Naive B cell (primary cell): ENCODE measurements at regions not wholly inside any gene's neighbourhood (a gene's known extent, or its start where the extent isn't known, plus 50 kb on each side); places are given as distances from the start of the nearest gene placed in this dataset.
"Not testable (repeated sequence)": the region's sequence is repeated elsewhere in the genome, so short reads cannot be mapped to it uniquely, and the experiment has no call there.

ENCODE experiments used
- ATAC-seq, 2 donors: fragments of 150-1000 bp; cut with Tn5 transposase; 2 replicates each; pipeline ENCODE4 v1.10.0; 2021; ENCODE audit warnings: low read depth in 2 of 2, mild to moderate bottlenecking in 2 of 2, moderate library complexity in 2 of 2
- DNase-seq: peaks from one replicate; pipeline ENCODE4 v3.0.0; 2022
- H3K27ac Mint-ChIP-seq, 6 donors: one replicate each; pipeline ENCODE4 v1.8.0; 2020 to 2022; ENCODE audit warnings: mild to moderate bottlenecking in 6 of 6, mixed read lengths in 6 of 6, moderate library complexity in 5 of 6, inconsistent platforms in 2 of 6
- H3K27me3 Mint-ChIP-seq, 3 donors: one replicate each; pipeline ENCODE4 v1.8.0; 2021 to 2022; ENCODE audit warnings: mixed read lengths in 3 of 3, mild to moderate bottlenecking in 1 of 3
- H3K36me3 Mint-ChIP-seq, 2 donors: one replicate each; pipeline ENCODE4 v1.8.0; 2020 to 2022; ENCODE audit warnings: mixed read lengths in 2 of 2, inconsistent platforms in 1 of 2, mild to moderate bottlenecking in 1 of 2
- H3K4me1 Mint-ChIP-seq, 3 donors: one replicate each; pipeline ENCODE4 v1.8.0; 2020 to 2022; ENCODE audit warnings: mixed read lengths in 3 of 3, inconsistent platforms in 1 of 3, mild to moderate bottlenecking in 1 of 3, moderate library complexity in 1 of 3
- H3K4me3 Mint-ChIP-seq, 8 donors: one replicate each; pipeline ENCODE4 v1.8.0; 2020 to 2022; ENCODE audit warnings: mild to moderate bottlenecking in 8 of 8, mixed read lengths in 8 of 8, moderate library complexity in 8 of 8, inconsistent platforms in 2 of 8
- H3K9me3 Mint-ChIP-seq, 7 donors: one replicate each; pipeline ENCODE4 v1.8.0; 2020 to 2022; ENCODE audit warnings: mixed read lengths in 7 of 7, mild to moderate bottlenecking in 5 of 7, inconsistent platforms in 2 of 7, moderate library complexity in 1 of 7

DNA sequence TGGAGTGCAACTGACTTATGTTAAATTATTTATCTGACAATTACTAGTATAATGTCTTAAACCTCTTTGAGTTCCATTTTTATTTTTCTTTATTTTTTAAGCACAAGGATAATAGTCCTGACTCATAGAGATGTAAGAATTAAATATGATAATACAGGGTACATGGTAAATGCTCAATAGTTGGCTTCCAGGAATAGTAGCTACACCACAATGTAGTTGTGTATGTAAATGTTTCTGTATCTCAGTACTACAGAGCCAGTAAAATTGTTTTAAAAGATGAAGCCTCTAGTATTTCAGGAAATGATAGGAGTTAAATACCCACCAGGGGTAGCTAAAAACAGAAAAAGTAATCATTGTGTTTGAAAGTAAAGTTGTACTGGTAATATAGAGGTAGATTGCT, 487.4 kb upstream of the IRAK1BP1 start:
- Mint-ChIP-seq H3K4me3 (no peak overlapping the region), H3K36me3 (no peaks in the 10 kb centered on the region), H3K27me3 (no peaks in the 10 kb centered on the region), H3K9me3 (peaks cover 4 to 25% (median 9%) of the 10 kb centered on the region in 7 donors), H3K4me1 (no peaks in the 10 kb centered on the region), H3K27ac (no peak overlapping the region)
- ATAC-seq (no peak), DNase-seq (no peak)

DNA sequence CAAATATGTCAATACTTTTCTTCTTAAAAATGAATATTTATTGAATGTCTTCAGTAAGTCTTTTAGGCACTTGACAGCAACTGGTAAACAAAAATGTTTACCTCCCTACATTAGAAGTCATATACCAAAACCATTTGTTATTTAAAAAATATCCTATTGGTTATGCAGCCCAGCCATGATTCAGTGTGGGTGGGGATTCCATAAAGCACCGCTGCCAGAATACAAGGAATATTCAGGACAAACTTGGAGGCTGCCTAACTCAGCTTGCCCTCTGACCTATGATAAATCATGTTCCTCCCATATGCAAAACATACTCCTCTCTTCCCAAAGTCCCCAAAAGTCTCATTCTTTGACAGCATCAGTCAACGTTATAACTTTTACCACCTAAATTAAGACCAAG, 486.8 kb upstream of the IRAK1BP1 start:
- no peak for DNase-seq
- ATAC-seq = no peak
- H3K4me1 Mint-ChIP-seq = no peaks in the 10 kb centered on the region
- H3K27ac Mint-ChIP-seq = no peak overlapping the region
- H3K9me3 Mint-ChIP-seq = peaks cover 4 to 30% (median 8%) of the 10 kb centered on the region in 7 donors
- no peaks in the 10 kb centered on the region for H3K27me3 Mint-ChIP-seq
- no peak overlapping the region for H3K4me3 Mint-ChIP-seq
- no peaks in the 10 kb centered on the region for H3K36me3 Mint-ChIP-seq

DNA sequence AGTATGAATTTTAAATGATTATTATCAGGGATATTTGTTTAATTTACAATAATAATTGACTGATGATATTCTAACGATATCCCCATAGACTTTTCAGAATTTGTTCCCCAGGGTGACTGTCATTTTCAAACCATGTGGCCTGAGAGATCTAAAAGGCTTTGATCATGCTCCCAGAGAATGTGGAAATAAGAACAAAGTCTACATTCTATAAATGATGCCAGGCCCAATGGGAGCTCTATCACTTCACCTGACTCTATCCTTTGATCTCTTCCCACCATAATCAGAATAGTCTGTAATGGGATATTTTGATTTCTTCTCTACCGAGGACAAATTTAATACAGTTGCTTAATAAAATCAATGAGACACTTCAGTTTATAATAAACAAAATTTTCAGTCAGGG, 483.4 kb upstream of the IRAK1BP1 start:
- Mint-ChIP-seq H3K4me1 (no peaks in the 10 kb centered on the region), H3K27me3 (no peaks in the 10 kb centered on the region), H3K36me3 (no peaks in the 10 kb centered on the region), H3K9me3 (peaks cover 9 to 25% (median 12%) of the 10 kb centered on the region in 7 donors), H3K27ac (no peak overlapping the region), H3K4me3 (no peak overlapping the region)
- ATAC-seq (no peak), DNase-seq (no peak)

GRCh38 chr6:78386854-78387253, 480.5 kb upstream of the IRAK1BP1 start:
- H3K9me3 Mint-ChIP-seq = peaks cover 12 to 41% (median 15%) of the 10 kb centered on the region in 7 donors

GRCh38 chr6:78390066-78390465, 477.3 kb upstream of the IRAK1BP1 start:
- H3K9me3 Mint-ChIP-seq = peaks cover 8 to 38% (median 15%) of the 10 kb centered on the region in 7 donors

More at GRCh38 chr6:78386854-78387253, 480.5 kb upstream of the IRAK1BP1 start:
- H3K4me1 Mint-ChIP-seq, H3K27ac Mint-ChIP-seq, H3K36me3 Mint-ChIP-seq, H3K4me3 Mint-ChIP-seq, DNase-seq, H3K27me3 Mint-ChIP-seq, ATAC-seq: not testable (repeated sequence)

GRCh38 chr6:78397499-78397898, 469.9 kb upstream of the IRAK1BP1 start:
- Mint-ChIP-seq H3K27me3 (no peaks in the 10 kb centered on the region), H3K9me3 (peaks cover 2 to 8% (median 6%) of the 10 kb centered on the region in 7 donors), H3K4me1 (no peaks in the 10 kb centered on the region), H3K4me3 (no peak overlapping the region), H3K36me3 (no peaks in the 10 kb centered on the region), H3K27ac (no peak overlapping the region)
- ATAC-seq = no peak
- DNase-seq = no peak

More at GRCh38 chr6:78390066-78390465, 477.3 kb upstream of the IRAK1BP1 start:
- Mint-ChIP-seq H3K36me3 (no peaks in the 10 kb centered on the region), H3K27ac (no peak overlapping the region), H3K4me3 (no peak overlapping the region), H3K27me3 (no peaks in the 10 kb centered on the region), H3K4me1 (no peaks in the 10 kb centered on the region)
- DNase-seq = no peak
- ATAC-seq = no peak

DNA sequence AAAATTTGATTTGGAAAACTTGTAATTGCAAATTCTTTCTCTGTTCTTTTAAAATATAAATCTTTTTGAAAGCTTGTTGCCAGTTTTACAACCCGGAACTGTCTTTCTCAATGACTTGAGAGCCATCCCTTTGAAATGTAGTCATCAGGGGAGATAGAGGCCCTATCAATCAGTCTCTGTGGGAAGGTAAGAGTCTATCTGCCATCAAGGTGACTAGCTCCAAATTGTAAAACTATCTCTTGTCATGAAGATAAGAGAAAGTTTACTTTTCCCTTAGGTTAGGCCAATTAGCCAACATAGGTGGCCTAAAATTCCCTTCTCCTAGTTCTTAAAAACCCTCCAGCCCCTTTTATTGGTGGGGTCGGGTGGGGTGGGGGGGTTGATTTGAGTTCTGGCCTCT, 469.1 kb upstream of the IRAK1BP1 start:
- Mint-ChIP-seq H3K9me3 (peaks cover 2 to 9% (median 6%) of the 10 kb centered on the region in 7 donors), H3K4me3 (no peak overlapping the region), H3K27me3 (no peaks in the 10 kb centered on the region), H3K4me1 (no peaks in the 10 kb centered on the region), H3K27ac (no peak overlapping the region), H3K36me3 (no peaks in the 10 kb centered on the region)
- DNase-seq (no peak), ATAC-seq (no peak)

GRCh38 chr6:78400076-78400475, 467.3 kb upstream of the IRAK1BP1 start:
- Mint-ChIP-seq H3K36me3 (no peaks in the 10 kb centered on the region), H3K9me3 (peaks cover 3 to 10% (median 8%) of the 10 kb centered on the region in 7 donors), H3K4me1 (no peaks in the 10 kb centered on the region), H3K4me3 (no peak overlapping the region), H3K27ac (no peak overlapping the region), H3K27me3 (no peaks in the 10 kb centered on the region)
- no peak for DNase-seq
- no peak for ATAC-seq

DNA sequence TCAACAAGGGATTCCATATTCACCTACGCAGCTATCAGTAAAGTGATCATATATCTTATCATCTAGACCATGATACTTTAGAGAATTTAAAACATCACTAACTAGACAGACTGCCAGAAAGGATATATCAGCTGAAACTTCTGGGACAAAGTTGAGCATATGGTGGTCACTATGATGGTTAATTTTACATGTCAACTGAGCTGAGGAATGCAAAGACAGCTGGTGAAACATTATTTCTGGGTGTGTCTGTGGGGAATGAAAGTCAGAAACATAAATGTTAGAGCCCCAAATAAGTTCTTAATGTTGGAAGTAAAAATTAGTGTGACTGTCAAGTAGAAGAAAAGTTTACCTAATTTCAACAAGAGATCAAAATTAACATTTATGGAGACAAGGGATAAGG, 440.0 kb upstream of the IRAK1BP1 start:
- H3K27ac Mint-ChIP-seq = no peak overlapping the region

DNA sequence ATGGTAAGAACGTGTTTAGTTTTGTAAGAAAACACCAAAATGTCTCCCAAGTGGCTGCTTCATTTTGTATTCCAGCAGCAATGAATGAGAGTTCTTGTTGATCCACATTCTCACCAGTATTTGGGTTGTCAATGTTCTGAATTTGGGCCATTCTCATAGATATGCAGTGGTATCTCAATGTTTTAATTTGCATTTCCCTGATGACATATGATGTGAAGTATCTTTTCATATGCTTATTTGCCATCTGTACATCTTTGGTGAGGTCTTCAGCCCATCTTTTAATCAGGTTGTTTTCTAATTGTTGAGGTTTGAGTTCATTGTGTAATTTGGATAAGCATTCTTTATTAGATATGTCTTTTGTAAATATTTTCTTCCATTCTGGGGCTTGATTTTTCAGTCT, 436.8 kb upstream of the IRAK1BP1 start:
- no peak for ATAC-seq
- Mint-ChIP-seq H3K4me3 (no peak overlapping the region), H3K27ac (no peak overlapping the region), H3K4me1 (no peaks in the 10 kb centered on the region), H3K27me3 (no peaks in the 10 kb centered on the region), H3K9me3 (peaks cover 2 to 10% (median 5%) of the 10 kb centered on the region in 7 donors), H3K36me3 (no peaks in the 10 kb centered on the region)
- no peak for DNase-seq

More for the DNA sequence above, 440.0 kb upstream of the IRAK1BP1 start:
- no peak overlapping the region for H3K4me3 Mint-ChIP-seq
- H3K27me3 Mint-ChIP-seq = no peaks in the 10 kb centered on the region
- peaks cover 6 to 15% (median 11%) of the 10 kb centered on the region in 7 donors for H3K9me3 Mint-ChIP-seq
- H3K36me3 Mint-ChIP-seq = no peaks in the 10 kb centered on the region
- ATAC-seq (no peak), DNase-seq (no peak)
- H3K4me1 Mint-ChIP-seq = no peaks in the 10 kb centered on the region

DNA sequence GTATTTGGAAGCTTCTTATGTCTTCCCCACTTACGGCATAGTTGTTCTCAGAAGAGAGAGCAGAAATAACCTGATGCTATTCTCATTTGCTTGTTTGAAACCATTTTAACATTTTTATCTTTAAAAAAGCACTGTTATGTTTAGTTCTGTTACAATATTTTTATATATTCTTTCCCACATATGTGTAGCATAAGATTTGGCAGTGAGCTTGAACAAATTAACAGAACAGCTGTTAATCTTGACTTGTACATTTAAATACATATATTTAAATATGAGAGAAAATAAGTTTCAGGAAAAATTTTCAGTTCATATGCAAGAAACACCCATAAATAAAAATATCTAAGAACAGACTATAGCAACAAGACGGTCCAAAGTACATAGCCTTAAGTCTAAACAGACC, 431.7 kb upstream of the IRAK1BP1 start:
- no peak for DNase-seq
- H3K4me3 Mint-ChIP-seq = no peak overlapping the region
- H3K36me3 Mint-ChIP-seq = no peaks in the 10 kb centered on the region
- peaks cover 0 to 5% (median 4%) of the 10 kb centered on the region in 7 donors for H3K9me3 Mint-ChIP-seq
- H3K27ac Mint-ChIP-seq = no peak overlapping the region
- ATAC-seq = no peak
- H3K27me3 Mint-ChIP-seq = no peaks in the 10 kb centered on the region
- H3K4me1 Mint-ChIP-seq = no peaks in the 10 kb centered on the region

- DNase-seq = no peak
- no peak for ATAC-seq
- no peak overlapping the region for H3K4me3 Mint-ChIP-seq
- H3K4me1 Mint-ChIP-seq = no peaks in the 10 kb centered on the region
- no peak overlapping the region for H3K27ac Mint-ChIP-seq
- H3K36me3 Mint-ChIP-seq = no peaks in the 10 kb centered on the region
- peaks cover 0 to 5% (median 2%) of the 10 kb centered on the region in 7 donors for H3K9me3 Mint-ChIP-seq
- H3K27me3 Mint-ChIP-seq = no peaks in the 10 kb centered on the region
Measured at GRCh38 chr6:78436335-78436734, 431.0 kb upstream of the IRAK1BP1 start.

DNA sequence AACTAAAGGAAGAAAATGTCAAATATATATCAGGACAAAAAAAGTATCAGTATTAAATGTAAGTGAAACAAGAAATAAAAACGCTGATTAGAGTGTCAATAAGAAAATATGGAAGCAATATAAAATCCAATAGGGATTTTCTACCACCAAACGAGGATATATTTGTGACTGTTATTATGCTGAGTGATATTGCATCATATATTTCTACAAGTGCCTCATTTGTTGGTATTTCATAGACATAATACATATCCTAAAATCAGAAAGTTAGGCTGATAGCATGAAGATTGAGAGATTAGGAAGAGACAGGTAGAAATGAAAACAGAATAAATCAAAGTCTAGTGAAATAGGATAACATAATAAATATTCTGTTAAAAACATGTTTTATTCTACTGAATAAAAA, 429.2 kb upstream of the IRAK1BP1 start:
- DNase-seq (no peak), ATAC-seq (no peak)
- H3K27me3 Mint-ChIP-seq = no peaks in the 10 kb centered on the region
- no peaks in the 10 kb centered on the region for H3K36me3 Mint-ChIP-seq
- H3K4me1 Mint-ChIP-seq = no peaks in the 10 kb centered on the region
- H3K4me3 Mint-ChIP-seq = no peak overlapping the region
- H3K9me3 Mint-ChIP-seq = peaks cover 0 to 5% (median 2%) of the 10 kb centered on the region in 7 donors
- no peak overlapping the region for H3K27ac Mint-ChIP-seq

- no peaks in the 10 kb centered on the region for H3K4me1 Mint-ChIP-seq
- ATAC-seq (no peak), DNase-seq (no peak)
- peaks cover 1 to 16% (median 7%) of the 10 kb centered on the region in 7 donors for H3K9me3 Mint-ChIP-seq
- no peak overlapping the region for H3K4me3 Mint-ChIP-seq
- H3K36me3 Mint-ChIP-seq = no peaks in the 10 kb centered on the region
- H3K27ac Mint-ChIP-seq = no peak overlapping the region
- no peaks in the 10 kb centered on the region for H3K27me3 Mint-ChIP-seq
Measured at GRCh38 chr6:78460711-78461110, 406.6 kb upstream of the IRAK1BP1 start.

- Mint-ChIP-seq H3K4me3 (no peak overlapping the region), H3K9me3 (peaks cover 0 to 16% (median 2%) of the 10 kb centered on the region in 7 donors), H3K4me1 (no peaks in the 10 kb centered on the region), H3K36me3 (no peaks in the 10 kb centered on the region), H3K27ac (no peak overlapping the region), H3K27me3 (no peaks in the 10 kb centered on the region)
- DNase-seq (no peak), ATAC-seq (no peak)
Measured at GRCh38 chr6:78462728-78463127, 404.6 kb upstream of the IRAK1BP1 start.
